GM21737 (cell line): ENCODE measurements at regions not wholly inside any gene's neighbourhood (a gene's known extent, or its start where the extent isn't known, plus 50 kb on each side); places are given as distances from the start of the nearest gene placed in this dataset.

Experiments used
- ATAC-seq: cut with Tn5 transposase; IDR thresholded peaks from one replicate; pipeline ENCODE4 v1.9.1; 2021; ENCODE audit warnings: mild to moderate bottlenecking, moderate library complexity; ENCODE audit not compliant: unreplicated experiment

- ATAC-seq: no peak
Observed at GRCh38 chr11:15886866-15887265, 469.5 kb downstream of the SOX6 start.

- no peak for ATAC-seq
Observed at GRCh38 chr11:15888556-15889345, 467.6 kb downstream of the SOX6 start.

DNA sequence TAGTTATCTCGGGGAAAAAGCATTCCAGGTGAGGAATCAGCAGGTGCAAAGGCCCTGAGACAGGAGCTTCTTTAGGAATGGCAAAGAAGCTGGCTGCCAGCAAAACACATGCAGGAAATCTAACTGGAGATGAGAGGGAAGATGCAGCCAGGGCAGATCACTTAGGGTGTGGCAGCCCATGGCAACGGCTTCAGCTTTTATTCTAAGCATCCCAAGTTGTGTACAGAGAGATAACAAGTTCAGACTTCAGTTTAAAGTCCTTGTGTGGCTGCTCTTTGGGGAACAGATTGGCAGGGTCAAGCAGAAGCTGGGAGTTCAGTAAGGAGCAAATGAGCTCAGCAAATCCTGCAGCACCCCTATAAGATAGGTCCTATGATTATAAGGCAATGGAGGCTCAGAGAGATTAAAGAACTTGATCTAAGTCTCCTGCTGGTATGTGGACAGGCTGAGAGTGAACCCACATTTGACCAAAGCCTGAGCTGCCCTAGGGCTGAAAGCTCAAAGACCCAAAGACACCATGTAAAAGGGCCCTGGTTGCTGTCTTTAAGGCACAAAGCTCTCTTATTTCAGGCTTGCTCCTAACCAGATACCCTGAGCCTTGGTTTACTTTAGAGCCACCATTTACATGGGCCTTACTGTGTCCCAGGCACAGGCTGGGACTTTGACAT, 466.8 kb downstream of the SOX6 start:
- no peak for ATAC-seq

DNA sequence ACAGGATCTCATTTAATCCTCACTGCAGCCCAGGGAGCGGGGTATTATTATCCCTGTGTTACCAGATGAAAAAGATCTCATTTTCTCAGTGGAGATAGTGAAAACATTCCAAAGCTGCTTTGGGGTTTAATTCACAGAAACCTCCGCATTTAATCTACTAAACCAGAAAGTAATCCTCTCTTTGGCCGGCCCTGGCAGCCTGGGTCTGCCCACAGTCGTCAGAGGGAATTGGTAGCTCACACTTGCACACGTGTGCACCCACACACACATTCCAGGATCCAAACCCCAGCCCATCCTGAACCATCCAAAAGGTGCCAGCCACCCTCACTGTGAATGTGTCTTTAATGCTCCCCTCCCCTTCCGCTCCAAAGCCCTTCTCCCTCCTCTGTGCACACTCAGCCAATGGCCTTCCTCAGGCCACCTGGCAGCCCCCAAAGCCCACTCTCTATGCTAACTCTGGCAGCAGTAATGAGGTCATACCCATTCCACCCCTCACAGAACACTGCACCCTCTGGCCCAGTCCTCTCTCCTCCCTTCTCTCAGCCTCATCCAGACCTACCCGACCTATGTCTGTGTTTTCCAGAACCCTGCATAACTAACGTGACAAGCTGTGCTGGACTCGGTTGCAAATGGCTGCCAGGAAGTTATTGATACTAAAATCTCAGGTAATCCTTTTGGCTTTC, 466.2 kb downstream of the SOX6 start:
- no peak for ATAC-seq

- no peak for ATAC-seq
Observed at GRCh38 chr11:15893080-15893492, 463.3 kb downstream of the SOX6 start.

DNA sequence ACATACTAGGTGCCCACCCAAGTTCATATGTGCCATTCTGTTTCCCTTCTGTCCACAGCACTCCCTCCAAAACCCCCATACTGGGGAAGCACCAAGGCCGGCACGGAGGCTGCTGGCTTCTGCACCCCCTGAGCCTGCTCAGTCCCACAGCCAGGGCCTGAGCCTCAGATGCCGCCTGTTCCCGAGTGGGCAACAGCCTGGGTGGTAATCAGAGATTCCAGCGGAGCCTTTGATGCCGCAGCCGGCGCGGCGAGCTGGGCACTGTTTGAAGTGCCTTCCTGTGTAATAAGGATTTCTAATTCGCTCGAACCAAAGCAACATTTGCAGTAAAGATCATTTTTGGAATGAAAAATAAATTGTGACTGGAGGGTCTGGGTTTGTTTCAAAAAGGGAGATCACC, 460.3 kb downstream of the SOX6 start:
- no peak for ATAC-seq

- ATAC-seq: no peak
Observed at GRCh38 chr11:15896530-15896929, 459.8 kb downstream of the SOX6 start.

DNA sequence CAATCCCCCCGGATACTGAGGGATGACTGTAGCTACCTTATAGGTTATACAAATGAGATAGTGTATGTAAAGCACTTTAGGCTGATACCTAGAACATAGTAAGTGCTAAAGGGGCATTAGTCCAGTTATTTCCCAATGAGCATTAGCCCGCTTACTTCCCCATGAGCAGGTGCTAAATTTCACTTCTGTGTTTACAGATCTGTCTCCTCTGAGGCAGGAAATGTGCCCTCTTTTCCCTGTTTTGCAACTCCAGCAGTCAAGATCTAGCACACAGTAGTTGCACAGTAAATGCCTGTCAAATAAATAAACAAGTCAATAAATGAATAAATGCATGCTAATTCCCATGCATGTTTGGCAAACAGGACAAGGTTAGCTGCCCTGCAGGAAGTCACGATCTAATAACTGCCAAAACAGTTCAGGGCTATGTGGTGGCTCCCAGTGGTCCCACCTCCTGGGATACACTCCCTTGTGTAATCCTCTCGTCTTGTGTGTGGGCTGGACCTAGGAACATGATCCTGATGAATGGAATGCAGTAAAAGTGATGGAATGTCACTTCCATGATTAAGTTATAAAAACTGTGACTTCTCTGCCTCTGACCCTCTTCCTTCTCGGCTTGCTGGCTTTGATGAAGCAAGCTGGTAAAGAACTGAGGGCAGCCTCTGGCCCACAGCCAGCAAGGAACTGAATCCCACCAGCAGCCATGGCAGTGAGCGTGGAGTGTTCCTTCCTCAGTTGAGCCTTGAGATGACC, 459.0 kb downstream of the SOX6 start:
- no peak for ATAC-seq

GRCh38 chr11:15901054-15901453, 455.3 kb downstream of the SOX6 start:
- no peak for ATAC-seq

GRCh38 chr11:15901790-15902189, 454.6 kb downstream of the SOX6 start:
- ATAC-seq: no peak

DNA sequence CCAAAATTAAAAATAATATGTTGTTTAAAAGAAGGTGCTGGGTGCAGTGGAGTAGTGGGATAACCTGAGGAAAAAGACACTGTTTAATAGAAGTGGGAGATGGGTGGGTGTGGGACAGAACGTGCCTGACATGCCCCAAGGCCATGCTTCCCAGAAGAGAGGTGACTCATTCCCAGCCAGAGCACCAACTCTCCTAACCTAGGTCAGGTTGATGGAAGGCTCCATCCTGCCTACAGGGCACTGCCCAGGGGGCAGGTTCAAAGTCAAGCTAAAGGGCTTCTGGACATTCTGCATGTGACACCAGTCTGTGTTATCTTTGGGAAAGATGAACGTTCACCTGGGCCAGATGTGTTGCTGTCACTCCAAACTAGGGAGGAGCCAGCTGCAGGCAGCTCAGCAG, 453.1 kb downstream of the SOX6 start:
- no peak for ATAC-seq

GRCh38 chr11:15905366-15906104, 450.8 kb downstream of the SOX6 start:
- ATAC-seq: no peak

DNA sequence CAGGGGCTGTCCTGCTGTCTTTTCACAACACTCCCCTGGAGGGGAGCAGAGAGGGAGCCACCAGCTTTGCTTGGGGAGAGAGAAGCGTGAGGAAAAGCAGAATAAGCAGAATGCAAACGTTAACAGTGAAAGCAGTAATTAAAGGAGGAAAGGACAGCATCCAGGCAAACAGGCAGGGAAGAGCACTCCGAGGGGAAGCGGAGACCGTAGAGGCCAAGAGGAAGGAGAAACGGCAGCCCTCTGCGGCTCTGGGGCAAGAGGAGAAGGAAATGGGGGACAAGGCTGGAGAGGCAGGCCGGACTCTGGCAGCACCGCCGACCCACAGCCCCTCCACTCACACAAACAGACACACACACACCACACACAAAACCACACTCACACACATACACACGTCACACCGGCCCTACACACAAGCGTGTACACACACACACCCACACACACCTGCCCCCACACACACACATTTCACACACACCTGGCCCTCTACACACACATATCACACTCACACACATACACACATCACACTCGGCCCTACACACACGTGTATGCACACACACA, 449.8 kb downstream of the SOX6 start:
- ATAC-seq: no peak

DNA sequence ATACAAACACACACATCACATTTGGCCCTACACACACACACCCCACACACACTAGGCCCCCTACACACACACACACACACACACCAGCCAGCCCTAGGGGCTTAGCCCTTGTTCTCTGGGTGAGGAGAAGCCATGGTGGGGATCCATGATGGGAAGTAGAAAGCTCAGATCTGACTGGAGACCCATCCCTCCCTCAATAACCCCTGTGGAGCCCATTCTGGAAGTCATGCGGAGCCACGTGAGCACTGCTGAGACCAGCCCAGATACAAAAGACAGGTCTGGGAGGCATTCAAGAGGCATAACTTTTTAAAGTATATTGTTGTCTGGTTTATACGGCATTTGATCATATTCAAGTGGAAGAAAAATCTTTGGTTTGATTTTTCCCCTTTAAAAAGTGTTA, 448.5 kb downstream of the SOX6 start:
- no peak for ATAC-seq

GRCh38 chr11:15909937-15910598, 446.3 kb downstream of the SOX6 start:
- ATAC-seq: no peak

- no peak for ATAC-seq
Observed at GRCh38 chr11:15910761-15911160, 445.6 kb downstream of the SOX6 start.

GRCh38 chr11:15911377-15912044, 444.8 kb downstream of the SOX6 start:
- no peak for ATAC-seq

- ATAC-seq: no peak
Observed at GRCh38 chr11:15912291-15912690, 444.1 kb downstream of the SOX6 start.

DNA sequence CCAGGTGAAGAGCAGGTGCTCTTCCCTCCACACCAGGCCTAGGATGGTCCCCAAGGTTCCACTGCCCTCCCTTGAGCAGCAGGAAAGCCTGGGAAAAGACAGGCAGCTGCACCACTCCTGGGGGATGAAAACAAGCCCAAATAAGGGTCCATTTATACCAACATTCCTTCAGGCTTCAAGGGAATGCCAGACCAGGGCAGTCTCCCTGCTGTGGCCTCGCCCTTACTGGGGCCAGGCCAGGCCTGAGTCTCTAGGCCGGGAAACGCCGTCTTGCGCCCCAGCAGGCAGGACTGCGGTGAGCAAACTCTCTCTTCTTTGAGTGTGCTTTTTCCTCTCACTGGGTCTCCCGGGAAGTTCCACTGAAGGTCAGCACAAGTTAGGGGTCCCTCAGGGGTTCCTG, 443.5 kb downstream of the SOX6 start:
- ATAC-seq: no peak
